NCI-H2227 (cell line): ENCODE measurements at regions not wholly inside any gene's neighbourhood (a gene's known extent, or its start where the extent isn't known, plus 50 kb on each side); places are given as distances from the start of the nearest gene placed in this dataset.
A peak's percentile ranks its signal among the peaks of the same experiment; 100 is the strongest.
"Not testable (repeated sequence)": the region's sequence is repeated elsewhere in the genome, so short reads cannot be mapped to it uniquely, and the experiment has no call there.

Source experiments
- DNase-seq: peaks from one replicate; lab custom pipeline; 2025; ENCODE audit not compliant: unreplicated experiment; lab: John Stamatoyannopoulos, UW

- DNase-seq: not testable (repeated sequence)
These were observed 141.8 kb downstream of the COPRS start for GRCh38 chr17:31717251-31717650.

- no peak for DNase-seq
These were observed 143.6 kb downstream of the COPRS start for GRCh38 chr17:31715446-31715845.

DNA sequence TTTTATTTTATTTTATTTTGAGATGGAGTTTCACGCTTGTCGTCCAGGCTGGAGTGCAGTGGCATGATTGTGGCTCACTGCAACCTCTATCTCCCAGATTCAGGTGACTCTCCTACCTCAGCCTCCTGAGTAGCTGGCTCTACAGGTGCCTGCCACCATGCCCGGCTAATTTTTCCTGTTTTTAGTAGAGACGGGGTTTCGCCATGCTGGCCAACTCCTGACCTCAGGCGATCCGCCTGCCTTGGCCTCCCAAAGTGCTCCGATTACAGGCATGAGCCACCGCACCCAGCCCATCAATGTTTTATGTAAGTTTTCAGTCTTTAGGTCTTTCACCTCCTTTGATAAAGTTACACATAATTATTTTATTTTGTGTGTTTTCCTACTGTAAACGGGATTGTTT lies 154.6 kb downstream of the COPRS start:
- DNase-seq: no peak

DNA sequence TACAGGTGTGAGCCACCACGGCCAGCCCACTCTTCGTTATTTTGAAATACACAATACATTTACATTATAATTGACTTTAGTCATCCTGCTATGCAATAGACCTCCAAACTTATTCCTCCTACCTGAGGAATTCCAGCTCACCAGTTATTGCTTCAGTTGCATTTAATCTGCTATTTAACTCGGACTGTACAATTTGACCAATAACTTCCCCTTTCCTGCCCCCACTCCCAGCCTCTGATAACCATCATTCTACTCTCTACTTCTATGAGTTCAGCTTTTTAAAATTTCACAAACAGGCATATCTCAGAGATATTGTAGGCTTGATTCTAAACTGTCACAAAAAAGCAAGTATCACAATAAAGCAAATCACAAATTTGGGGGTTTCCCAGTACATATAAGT lies 157.0 kb downstream of the COPRS start:
- DNase-seq: no peak

- DNase-seq: no peak
These were observed 158.1 kb downstream of the COPRS start for GRCh38 chr17:31700973-31701372.

DNA sequence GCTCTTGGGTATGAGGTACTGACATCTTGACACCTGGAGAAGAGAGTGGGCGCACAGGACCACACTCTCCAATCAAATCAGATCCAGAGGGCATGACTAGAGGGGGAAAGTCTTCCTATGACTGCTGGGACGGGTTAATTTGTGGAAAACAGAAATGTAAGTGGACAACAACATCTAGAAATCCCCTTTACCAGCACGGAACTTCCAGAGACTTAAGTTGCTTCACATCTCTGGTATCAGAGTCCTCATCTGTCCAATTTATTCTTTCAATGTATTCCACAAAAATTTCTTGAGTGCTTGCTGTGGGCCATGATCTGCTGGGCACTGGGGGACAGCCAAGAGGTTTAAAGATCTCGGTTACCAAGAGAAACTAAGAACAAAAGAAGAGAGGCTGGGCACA lies 159.2 kb downstream of the COPRS start:
- DNase-seq: no peak

- DNase-seq: no peak
These were observed 159.8 kb downstream of the COPRS start for GRCh38 chr17:31699281-31699680.

GRCh38 chr17:31698751-31699150 lies 160.3 kb downstream of the COPRS start:
- no peak for DNase-seq

GRCh38 chr17:31697838-31698237 lies 161.2 kb downstream of the COPRS start:
- DNase-seq: no peak

DNA sequence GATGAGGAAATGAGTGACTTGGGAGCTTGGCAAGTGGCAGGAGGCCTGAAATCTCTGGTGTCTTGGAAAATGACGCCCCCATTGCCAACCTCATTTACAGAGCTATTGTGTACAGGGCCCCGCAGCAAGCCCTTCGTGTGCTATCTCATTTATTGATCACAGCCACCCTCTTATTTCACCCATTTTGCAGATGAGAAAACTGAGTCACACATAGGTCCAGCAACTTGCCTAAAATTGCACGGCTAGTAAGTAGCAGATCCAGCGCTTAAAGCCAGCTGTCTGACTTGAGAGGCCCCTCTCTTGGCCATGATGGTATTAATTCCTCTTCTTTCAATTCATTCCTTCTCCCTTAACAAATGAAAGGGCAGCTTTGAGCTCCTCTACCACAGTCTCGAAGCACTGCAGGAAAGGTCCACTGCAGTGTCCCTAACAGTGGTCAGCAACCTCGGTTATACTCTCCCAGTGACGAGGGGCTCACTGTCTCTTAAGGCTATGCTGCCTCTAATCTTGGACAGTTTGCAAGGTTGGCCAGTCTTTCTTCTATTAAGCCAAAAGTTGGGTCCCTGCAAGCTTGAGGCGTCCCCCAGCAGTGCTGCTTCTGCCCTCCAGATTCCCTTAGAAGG lies 162.2 kb downstream of the COPRS start:
- no peak for DNase-seq

DNA sequence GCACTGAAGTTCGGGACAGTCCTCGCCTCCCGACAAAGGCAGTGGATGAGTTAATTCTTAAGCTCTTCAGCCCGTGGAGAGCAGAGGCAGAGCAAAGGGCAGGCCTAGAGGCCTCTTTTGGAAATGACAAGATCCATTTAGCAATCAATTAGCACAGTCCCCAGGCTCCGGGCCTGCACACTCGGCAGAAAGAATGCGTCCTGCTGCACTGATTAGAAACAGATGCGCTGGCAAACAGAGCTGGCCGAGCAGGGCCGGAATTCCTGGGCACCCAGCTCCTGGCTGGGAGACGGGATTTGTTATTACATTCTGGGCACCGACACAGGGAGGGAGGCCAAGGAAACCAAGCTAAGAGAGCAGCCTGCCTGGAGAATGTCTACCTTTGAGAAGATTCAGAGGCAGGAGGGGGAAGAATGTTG lies 162.9 kb downstream of the COPRS start:
- peak; percentile 34 for DNase-seq

- no peak for DNase-seq
These were observed 163.5 kb downstream of the COPRS start for GRCh38 chr17:31695456-31696090.

DNA sequence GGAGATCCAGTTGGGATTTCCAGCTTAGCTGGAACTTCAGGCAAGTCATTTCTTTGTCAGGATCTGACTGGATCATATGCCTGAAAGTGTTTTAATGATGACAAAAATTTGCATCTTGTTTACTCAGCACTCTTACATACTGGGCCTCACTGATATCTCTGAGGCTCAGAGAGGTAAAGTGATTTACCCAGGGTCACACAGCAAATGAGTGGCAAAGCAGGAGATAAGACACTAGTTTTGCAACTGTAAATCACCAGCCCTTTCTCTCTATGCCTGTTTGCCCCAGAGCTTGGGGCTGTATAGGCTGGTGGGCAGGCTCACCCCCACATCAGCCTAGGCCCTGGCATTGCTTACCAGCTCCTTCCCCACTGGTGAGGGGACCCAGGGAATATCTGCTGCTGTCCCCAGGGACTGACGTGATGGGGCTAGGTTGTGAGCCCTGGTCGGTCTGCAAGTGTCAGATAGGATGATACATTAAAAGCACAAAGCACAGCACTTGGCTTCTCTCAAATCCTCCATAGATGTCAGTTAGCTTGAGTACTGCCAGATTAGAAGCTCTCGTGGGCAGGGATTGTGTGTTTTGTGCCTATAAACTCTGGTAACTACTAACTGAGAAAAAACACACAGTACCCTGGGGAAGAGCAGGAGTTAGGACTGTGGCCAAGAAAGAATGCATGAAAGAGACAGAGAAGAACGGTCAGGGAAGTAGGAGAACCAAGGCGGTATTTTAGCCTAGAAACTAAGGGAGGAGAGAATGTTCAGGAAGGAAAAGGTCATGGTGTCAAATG lies 165.4 kb downstream of the COPRS start:
- no peak for DNase-seq

DNA sequence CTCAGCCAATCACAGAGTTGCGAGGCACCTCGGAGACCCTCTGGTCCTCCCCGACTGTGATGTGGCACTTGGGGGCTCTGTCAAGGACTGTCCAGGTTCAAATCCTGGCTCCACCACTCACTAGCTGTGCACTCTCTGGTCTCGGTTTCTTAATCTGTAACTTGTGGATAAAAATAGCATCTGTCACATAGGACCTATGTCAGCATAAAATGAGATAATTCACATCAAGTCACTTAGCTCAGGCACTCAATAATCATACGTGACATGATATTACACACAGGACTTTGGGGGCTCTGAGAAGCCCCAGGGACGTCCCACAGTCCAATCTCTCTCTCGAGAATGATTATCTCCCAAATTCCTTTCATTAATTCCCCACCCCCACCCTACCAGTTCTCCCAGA lies 166.4 kb downstream of the COPRS start:
- DNase-seq: no peak

GRCh38 chr17:31692027-31692426 lies 167.0 kb downstream of the COPRS start:
- no peak for DNase-seq

- no peak for DNase-seq
These were observed 167.7 kb downstream of the COPRS start for GRCh38 chr17:31691251-31691905.

- no peak for DNase-seq
These were observed 168.9 kb downstream of the COPRS start for GRCh38 chr17:31690151-31690551.

GRCh38 chr17:31688701-31689100 lies 170.3 kb downstream of the COPRS start:
- no peak for DNase-seq

DNA sequence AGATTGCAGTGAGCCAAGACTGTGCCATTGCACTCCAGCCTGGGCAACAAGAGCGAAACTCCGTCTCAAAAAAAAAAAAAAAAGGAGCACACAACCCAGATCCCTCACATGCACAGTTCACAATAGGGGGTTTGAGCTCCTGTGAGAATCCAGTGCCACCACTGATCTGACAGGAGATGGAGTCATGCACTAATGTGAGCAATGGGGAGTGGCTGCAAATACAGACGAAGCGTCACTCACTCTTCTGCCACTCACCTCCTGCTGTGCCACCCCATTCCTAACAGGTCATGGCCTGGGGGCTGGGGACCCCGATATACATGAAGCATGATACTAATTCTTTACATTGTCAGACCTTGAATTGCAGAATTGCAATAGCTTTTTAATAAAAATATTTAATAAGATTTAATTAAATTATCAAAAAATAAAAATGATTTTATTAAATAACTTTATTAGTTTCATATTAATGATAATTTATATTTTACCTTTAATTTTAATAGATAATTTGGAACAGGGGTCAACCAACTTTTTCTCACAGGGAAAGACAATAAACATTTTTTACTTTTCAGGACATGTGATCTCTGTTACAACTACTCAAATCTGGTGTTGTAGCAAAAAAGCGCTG lies 171.4 kb downstream of the COPRS start:
- DNase-seq: no peak

- DNase-seq: no peak
These were observed 172.5 kb downstream of the COPRS start for GRCh38 chr17:31686495-31686894.

DNA sequence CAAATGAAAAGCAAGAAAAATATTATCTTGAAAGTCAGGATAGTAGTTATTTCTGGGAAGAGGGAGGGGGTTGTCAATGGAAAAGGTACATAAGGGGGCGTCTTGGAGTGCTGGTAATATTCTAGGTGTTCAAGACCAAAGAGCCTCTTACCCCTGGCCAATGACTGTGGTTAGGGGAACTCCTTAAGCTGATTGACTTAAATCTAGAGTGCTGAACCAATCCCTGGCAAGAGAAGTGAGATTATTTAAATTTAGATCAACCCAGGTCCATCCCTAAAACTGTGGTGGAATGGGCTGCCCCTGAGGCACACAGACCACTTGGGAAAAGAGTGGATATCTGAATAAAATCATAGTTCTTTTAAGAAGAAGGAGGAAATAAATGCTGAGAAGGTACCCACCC lies 174.1 kb downstream of the COPRS start:
- no peak for DNase-seq
